ENCODE measurements at regions not wholly inside any gene's neighbourhood (a gene's known extent, or its start where the extent isn't known, plus 50 kb on each side); places are given as distances from the start of the nearest gene placed in this dataset.

DNA sequence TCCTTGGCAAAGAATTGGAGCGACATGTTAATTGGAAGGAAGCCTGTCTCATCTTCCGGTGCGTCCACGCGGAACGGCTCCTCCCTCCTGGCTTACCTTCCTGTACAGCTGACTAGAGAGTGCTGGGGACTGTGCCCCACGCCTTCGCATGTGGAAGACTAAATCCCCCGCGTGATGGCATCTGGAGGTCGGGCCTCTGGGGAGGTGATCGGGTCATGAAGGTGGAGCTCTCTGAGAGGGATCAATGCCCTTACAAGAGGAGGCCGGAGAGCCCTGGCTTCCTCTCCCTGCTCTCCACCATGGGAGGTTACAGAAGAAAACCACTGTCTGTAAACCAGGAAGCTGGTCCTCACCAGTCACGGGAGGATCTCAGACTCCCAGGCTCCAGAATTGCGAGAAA lies 104.1 kb upstream of the OTOS start:
- DNase-seq (ENCODE audit: low spot score): no peak
- TF ChIP-seq, protein P1, sequence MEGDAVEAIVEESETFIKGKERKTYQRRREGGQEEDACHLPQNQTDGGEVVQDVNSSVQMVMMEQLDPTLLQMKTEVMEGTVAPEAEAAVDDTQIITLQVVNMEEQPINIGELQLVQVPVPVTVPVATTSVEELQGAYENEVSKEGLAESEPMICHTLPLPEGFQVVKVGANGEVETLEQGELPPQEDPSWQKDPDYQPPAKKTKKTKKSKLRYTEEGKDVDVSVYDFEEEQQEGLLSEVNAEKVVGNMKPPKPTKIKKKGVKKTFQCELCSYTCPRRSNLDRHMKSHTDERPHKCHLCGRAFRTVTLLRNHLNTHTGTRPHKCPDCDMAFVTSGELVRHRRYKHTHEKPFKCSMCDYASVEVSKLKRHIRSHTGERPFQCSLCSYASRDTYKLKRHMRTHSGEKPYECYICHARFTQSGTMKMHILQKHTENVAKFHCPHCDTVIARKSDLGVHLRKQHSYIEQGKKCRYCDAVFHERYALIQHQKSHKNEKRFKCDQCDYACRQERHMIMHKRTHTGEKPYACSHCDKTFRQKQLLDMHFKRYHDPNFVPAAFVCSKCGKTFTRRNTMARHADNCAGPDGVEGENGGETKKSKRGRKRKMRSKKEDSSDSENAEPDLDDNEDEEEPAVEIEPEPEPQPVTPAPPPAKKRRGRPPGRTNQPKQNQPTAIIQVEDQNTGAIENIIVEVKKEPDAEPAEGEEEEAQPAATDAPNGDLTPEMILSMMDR (IDR thresholded peaks at IDR 0.05): no peak
- Mint-ChIP-seq H3K27ac (ENCODE audit: unreplicated experiment) (no peak overlapping the region), H3K27me3 (ENCODE audit: low read depth) (no peaks in the 10 kb centered on the region), H3K4me1 (ENCODE audit: low read depth) (peaks cover 14% of the 10 kb centered on the region), H3K36me3 (ENCODE audit: low read depth) (no peaks in the 10 kb centered on the region), H3K4me3 (ENCODE audit: unreplicated experiment) (no peak overlapping the region), H3K9me3 (ENCODE audit: low read depth) (no peaks in the 10 kb centered on the region)

DNA sequence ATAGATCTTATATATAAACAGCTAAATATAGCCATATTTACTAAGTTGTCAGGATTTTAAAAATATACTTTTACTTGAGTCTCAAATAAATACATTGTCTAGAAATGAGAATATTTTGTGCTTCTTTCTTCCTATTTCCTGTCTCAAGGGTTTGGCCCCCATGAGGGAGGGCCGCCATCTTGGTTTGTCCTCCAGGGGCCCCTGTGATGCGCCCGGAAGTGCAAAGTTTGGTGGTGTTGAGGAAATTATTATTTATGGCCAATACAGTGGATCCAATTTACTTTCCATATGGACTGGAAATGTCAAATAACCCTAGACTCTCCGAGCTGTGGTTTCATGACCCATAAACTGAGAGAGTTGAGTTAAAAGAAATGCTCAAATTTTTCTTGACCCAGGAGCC lies 104.7 kb upstream of the OTOS start:
- Mint-ChIP-seq H3K27me3 (ENCODE audit: low read depth) (no peaks in the 10 kb centered on the region), H3K4me3 (ENCODE audit: unreplicated experiment) (no peak overlapping the region), H3K4me1 (ENCODE audit: low read depth) (peaks cover 18% of the 10 kb centered on the region), H3K27ac (ENCODE audit: unreplicated experiment) (no peak overlapping the region), H3K9me3 (ENCODE audit: low read depth) (no peaks in the 10 kb centered on the region), H3K36me3 (ENCODE audit: low read depth) (no peaks in the 10 kb centered on the region)
- TF ChIP-seq, protein P1 (IDR thresholded peaks at IDR 0.05): no peak
- no peak for DNase-seq (ENCODE audit: low spot score)

DNA sequence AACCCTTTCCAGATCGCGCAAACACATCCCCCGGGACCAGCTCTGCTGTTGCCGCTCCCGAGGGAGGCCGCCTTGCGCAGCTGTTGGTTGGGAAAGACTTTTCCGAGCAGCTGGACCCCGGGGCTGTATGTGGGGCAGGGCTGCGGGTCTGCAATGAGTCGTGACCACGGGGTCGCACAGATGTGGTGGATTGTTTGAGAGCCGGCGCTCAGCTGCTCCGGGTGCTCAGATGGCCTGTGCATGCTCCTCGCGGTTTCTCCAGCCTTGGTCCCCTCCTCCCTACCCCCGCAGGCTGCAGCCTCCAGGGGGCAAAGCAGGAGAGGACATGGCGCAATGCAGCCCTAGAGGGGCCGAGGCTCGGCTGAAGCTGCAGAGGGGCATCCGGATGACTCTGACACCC lies 105.2 kb upstream of the OTOS start:
- Mint-ChIP-seq H3K27ac (ENCODE audit: unreplicated experiment) (no peak overlapping the region), H3K36me3 (ENCODE audit: low read depth) (no peaks in the 10 kb centered on the region), H3K4me1 (ENCODE audit: low read depth) (peaks cover 21% of the 10 kb centered on the region), H3K9me3 (ENCODE audit: low read depth) (no peaks in the 10 kb centered on the region), H3K4me3 (ENCODE audit: unreplicated experiment) (no peak overlapping the region), H3K27me3 (ENCODE audit: low read depth) (no peaks in the 10 kb centered on the region)
- TF ChIP-seq, protein P1 (IDR thresholded peaks at IDR 0.05): peak; percentile 11
- DNase-seq (ENCODE audit: low spot score): no peak

DNA sequence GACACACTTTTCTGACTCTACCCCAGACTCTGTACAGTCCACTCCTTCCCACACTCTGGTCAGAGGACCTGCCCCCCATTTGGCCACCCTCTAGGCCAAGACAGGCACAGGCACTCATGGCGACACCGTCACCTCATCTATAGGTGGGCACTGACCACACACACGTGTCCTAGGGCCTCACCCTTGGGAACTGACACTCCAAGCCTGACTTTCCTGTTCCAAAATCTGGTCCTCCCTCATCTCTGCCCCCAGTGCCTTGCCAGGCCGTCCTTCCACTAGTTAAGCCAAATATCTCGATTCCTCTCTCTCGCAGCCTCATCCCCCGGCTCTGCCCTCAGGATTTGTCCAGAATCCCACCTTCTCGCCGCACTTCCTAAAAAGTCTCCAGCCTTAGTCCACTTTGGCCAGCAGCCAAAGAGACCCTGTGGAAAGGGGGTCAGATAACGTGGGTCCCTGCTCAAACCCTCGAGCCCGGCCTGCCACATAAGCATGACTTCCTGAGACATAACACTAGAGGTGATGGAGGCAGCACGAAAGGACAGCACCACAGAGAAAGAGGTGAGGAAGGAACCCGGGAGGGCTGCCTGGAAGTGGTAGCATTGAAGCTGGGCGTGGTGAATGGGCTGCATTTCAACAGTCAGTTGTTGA lies 105.8 kb upstream of the OTOS start:
- no peak for DNase-seq (ENCODE audit: low spot score)
- Mint-ChIP-seq H3K4me1 (ENCODE audit: low read depth) (peaks cover 26% of the 10 kb centered on the region), H3K27me3 (ENCODE audit: low read depth) (no peaks in the 10 kb centered on the region)

DNA sequence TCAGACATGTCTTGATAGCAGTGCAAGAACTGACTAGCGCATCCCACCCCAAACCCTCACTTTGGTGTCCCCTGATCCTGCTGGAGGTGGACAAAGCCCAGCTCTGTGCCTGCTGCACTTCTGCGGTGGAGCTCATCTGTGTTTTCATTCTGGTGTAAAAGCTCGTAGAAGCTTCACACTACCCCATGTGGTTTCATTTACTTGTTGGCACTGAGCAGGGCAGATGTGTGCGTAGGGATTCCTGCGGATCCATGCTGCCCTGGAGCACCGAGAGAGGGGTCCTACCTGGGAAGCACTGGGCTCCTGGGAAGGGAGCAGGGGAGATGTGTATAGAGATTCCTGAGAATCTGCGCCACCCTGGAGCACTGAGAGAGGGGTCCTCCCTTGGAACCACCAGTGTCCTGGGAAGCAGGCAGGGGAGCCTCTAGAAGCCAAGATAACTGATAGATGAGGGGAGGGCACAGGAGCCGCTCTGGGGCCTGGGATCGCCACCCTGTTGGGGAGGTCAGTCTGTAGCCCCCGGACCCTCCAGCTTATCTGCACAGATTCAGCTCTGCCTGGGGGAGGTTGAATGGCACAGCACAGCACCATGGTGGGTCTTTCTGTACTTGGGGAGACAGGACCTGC lies 106.9 kb upstream of the OTOS start:
- TF ChIP-seq, protein P1 (IDR thresholded peaks at IDR 0.05): no peak
- Mint-ChIP-seq H3K27ac (ENCODE audit: unreplicated experiment) (no peak overlapping the region), H3K36me3 (ENCODE audit: low read depth) (no peaks in the 10 kb centered on the region)

More for the DNA sequence above, 105.8 kb upstream of the OTOS start:
- Mint-ChIP-seq H3K36me3 (ENCODE audit: low read depth) (no peaks in the 10 kb centered on the region), H3K27ac (ENCODE audit: unreplicated experiment) (peak overlapping the region; percentile 18), H3K9me3 (ENCODE audit: low read depth) (no peaks in the 10 kb centered on the region), H3K4me3 (ENCODE audit: unreplicated experiment) (no peak overlapping the region)
- TF ChIP-seq, protein P1 (IDR thresholded peaks at IDR 0.05): no peak

More for the DNA sequence above, 106.9 kb upstream of the OTOS start:
- no peaks in the 10 kb centered on the region for H3K9me3 Mint-ChIP-seq (ENCODE audit: low read depth)
- DNase-seq (ENCODE audit: low spot score): no peak
- peaks cover 32% of the 10 kb centered on the region for H3K4me1 Mint-ChIP-seq (ENCODE audit: low read depth)
- H3K27me3 Mint-ChIP-seq (ENCODE audit: low read depth): no peaks in the 10 kb centered on the region
- no peak overlapping the region for H3K4me3 Mint-ChIP-seq (ENCODE audit: unreplicated experiment)
